ENCODE measurements at regions not wholly inside any gene's neighbourhood (a gene's known extent, or its start where the extent isn't known, plus 50 kb on each side); places are given as distances from the start of the nearest gene placed in this dataset.
A peak's percentile ranks its signal among the peaks of the same experiment; 100 is the strongest.
"Not testable (repeated sequence)": the region's sequence is repeated elsewhere in the genome, so short reads cannot be mapped to it uniquely, and the experiment has no call there.

DNA sequence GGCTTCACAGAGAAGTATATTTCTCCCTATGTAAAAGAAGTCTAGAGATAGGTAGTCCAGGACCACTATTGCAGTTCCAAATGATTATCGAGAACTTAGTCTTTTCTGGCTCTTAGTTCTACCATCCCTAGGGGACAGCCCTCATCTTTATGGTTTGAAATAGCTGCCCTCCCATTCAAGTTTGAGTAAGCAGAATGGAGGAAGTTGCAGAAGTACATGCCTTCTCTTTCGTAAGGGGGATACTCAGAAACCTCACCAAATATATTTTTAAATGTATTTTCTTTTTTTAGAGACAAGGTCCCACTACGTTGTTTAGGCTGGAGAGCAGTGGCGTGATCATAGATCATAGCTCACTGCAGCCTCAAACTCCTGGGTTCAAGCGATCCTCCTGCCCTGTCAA is 236.8 kb upstream of the RREB1 start:
- Histone ChIP-seq H3K4me1 (peaks cover 34 to 74% (median 65%) of the 10 kb centered on the region in 10 experiments), H3K27ac (peak overlapping the region in 10 of 11 experiments; percentile 35 to 83 (median 67); a peak in 19 of 22 replicates), H3K4me2 (peak overlapping the region; percentile 32 to 78 (median 63); a peak in 21 of 22 replicates), H3K27me3 (no peaks in the 10 kb centered on the region), H3K36me3 (no peaks in the 10 kb centered on the region), H3K9me3 (replicated peaks in 1 of 11) (peaks cover 0 to 8% (median 0%) of the 10 kb centered on the region in 11 experiments; a peak in 7 of 22 replicates), H3K4me3 (no peak overlapping the region; a peak in 1 of 20 replicates), H4K20me1 (no peaks in the 10 kb centered on the region), H3K9ac (peak overlapping the region in 6 of 11 experiments; percentile 13 to 50 (median 32); a peak in 8 of 22 replicates)
- peak in 6 of 11 experiments; percentile 36 to 82 (median 67); a peak in 7 of 22 replicates for TF ChIP-seq Cebpa-rat (IDR thresholded peaks at IDR 0.05)

DNA sequence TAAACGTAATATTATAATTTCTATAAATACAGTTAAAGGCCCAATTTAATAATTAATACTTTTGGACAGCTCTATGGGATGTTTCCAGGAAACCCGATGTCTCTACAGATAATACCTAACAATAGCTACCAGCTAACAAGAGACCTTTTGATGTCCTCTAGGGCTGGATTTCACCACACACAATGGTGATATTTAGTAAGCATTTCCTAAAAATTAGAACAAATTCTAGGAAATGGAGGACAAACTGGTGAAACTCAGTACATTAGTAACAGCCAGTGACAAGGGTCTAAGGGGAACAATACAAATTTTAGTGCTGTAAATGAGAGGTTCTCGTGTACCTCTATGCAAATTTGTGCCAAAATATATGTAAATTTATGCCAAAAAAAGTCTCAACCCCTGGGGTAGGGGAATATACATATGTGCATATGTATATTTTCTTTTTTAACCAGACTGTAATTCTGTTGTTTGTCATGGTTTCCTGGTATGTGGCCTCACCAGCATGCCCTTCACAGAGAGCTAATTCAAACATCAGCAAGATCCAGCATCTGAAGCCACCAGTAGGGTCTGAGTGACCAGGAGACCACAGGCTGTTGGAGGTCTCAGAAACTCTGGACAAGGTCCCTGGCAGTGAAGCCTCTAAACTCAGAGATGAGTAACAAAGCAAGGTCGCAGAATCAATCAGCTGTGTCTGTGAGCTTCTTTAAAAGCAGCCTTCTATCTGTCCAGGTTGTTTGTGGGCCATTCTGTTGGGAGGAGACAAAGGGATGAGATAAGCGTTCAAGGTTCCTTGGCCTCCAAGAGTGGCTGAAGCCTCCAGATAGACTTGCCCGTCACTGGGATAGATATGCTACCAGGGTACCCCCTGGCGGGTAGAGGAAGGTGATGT is 235.1 kb upstream of the RREB1 start:
- peak overlapping the region; percentile 44 to 81 (median 70); a peak in 21 of 22 replicates for H3K4me2 ChIP-seq

DNA sequence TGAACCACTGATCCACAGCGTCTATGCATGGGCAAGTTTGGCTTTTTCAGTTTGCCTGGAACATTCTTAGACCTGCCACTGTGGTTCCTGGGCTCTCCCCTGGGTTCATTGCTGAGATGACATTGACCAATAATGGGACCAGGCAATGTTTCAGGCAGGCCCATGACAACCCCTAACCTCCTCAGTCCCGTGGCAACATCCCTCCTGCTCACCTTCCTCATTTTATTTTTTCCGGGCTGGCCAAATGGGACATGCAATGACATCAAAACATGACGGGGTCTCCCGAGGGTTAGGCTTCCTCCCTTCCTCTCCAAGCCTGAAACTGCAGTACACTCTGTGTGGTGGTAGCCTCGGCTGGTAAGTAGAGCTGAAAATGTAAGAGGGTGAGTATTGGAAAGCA is 234.0 kb upstream of the RREB1 start:
- H3K27ac ChIP-seq, result peak overlapping the region in 8 of 11 experiments; percentile 6 to 83 (median 64); a peak in 16 of 22 replicates
- peak overlapping the region; percentile 44 to 81 (median 63) for H3K4me2 ChIP-seq
- no peaks in the 10 kb centered on the region for H3K27me3 ChIP-seq
- H4K20me1 ChIP-seq, result no peaks in the 10 kb centered on the region
- H3K4me3 ChIP-seq, result no peak overlapping the region
- peaks cover 0 to 8% (median 0%) of the 10 kb centered on the region in 11 experiments; a peak in 7 of 22 replicates for H3K9me3 ChIP-seq (replicated peaks in 1 of 11)
- TF ChIP-seq Cebpa-rat (IDR thresholded peaks at IDR 0.05), result no peak
- H3K9ac ChIP-seq, result peak overlapping the region in 3 of 11 experiments; percentile 1 to 23 (median 7); a peak in 5 of 22 replicates
- peaks cover 39 to 93% (median 74%) of the 10 kb centered on the region in 10 experiments for H3K4me1 ChIP-seq
- H3K36me3 ChIP-seq, result no peaks in the 10 kb centered on the region

More for the DNA sequence above, 235.1 kb upstream of the RREB1 start:
- H3K4me1 ChIP-seq, result peaks cover 34 to 90% (median 70%) of the 10 kb centered on the region in 10 experiments
- TF ChIP-seq Cebpa-rat (IDR thresholded peaks at IDR 0.05), result no peak
- H3K27me3 ChIP-seq, result no peaks in the 10 kb centered on the region
- peak overlapping the region in 9 of 11 experiments; percentile 4 to 83 (median 56); a peak in 15 of 22 replicates for H3K27ac ChIP-seq
- H3K9ac ChIP-seq, result no peak overlapping the region; a peak in 3 of 22 replicates
- no peaks in the 10 kb centered on the region for H4K20me1 ChIP-seq
- no peak overlapping the region for H3K4me3 ChIP-seq
- H3K9me3 ChIP-seq (replicated peaks in 1 of 11), result peaks cover 0 to 8% (median 0%) of the 10 kb centered on the region in 11 experiments; a peak in 7 of 22 replicates
- H3K36me3 ChIP-seq, result no peaks in the 10 kb centered on the region

DNA sequence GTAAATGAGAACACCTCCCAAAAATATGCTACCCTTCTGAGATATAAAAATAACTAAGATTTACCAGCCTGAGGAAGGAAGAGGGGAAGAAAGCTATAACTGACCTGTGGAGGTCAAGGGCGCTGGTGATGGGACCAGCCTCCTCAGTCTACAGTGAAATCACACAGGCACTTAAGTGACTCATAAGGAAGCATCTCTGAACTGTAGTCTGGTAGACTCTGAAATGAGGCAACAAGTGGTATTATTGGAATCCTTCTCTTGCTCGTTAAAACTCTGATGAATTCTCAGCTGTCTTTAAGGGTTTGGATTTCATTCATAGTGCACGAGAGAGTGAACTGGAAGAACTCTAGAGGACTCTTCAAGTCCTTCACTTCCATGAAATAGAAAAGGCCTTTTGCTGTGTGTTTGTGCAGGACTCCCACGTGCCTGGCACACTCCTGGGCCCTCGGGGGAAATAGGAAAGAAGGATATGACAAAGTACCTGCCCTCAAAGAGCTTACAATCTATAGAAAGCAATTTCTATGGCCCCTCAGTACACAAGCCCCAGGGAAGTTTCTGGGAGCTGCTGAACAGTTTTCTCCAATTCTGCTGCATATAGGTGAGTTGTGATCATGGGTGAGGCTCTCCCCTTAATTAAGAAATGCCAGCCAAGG is 231.8 kb upstream of the RREB1 start:
- no peak overlapping the region; a peak in 2 of 22 replicates for H3K9ac ChIP-seq
- H3K4me2 ChIP-seq, result peak overlapping the region in 6 of 11 experiments; percentile 4 to 62 (median 22); a peak in 9 of 22 replicates
- H3K27me3 ChIP-seq, result no peaks in the 10 kb centered on the region
- peaks cover 38 to 93% (median 68%) of the 10 kb centered on the region in 10 experiments for H3K4me1 ChIP-seq
- H3K4me3 ChIP-seq, result no peak overlapping the region
- TF ChIP-seq Cebpa-rat (IDR thresholded peaks at IDR 0.05), result no peak
- H3K27ac ChIP-seq, result peak overlapping the region in 5 of 11 experiments; percentile 29 to 65 (median 53); a peak in 8 of 22 replicates
- H4K20me1 ChIP-seq, result no peaks in the 10 kb centered on the region
- no peaks in the 10 kb centered on the region for H3K36me3 ChIP-seq
- H3K9me3 ChIP-seq (replicated peaks in 1 of 11), result peaks cover 0 to 11% (median 0%) of the 10 kb centered on the region in 11 experiments; a peak in 5 of 22 replicates

DNA sequence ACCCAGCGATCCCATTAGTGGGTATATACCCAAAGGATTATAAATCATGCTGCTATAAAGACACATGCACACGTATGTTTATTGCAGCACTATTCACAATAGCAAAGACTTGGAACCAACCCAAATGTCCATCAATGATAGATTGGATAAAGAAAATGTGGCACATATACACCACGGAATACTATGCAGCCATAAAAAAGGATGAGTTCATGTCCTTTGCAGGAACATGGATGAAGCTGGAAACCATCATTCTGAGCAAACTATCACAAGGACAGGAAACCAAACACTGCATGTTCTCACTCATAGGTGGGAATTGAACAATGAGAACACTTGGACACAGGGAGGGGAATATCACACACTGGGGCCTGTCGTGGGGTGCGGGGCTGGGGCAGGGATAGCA is 230.0 kb upstream of the RREB1 start:
- Histone ChIP-seq H3K9me3 (replicated peaks in 1 of 11) (peaks cover 0 to 11% (median 0%) of the 10 kb centered on the region in 11 experiments; a peak in 5 of 22 replicates), H3K27ac (0 out of 22 replicates have a peak overlapping the region, but pooled peaks of 1 of the 11 experiments have one; percentile 78), H3K4me1 (peaks cover 28 to 93% (median 51%) of the 10 kb centered on the region in 10 experiments)
- not testable (repeated sequence) for H3K9ac ChIP-seq, H4K20me1 ChIP-seq, H3K36me3 ChIP-seq, H3K4me2 ChIP-seq, H3K27me3 ChIP-seq, H3K4me3 ChIP-seq

DNA sequence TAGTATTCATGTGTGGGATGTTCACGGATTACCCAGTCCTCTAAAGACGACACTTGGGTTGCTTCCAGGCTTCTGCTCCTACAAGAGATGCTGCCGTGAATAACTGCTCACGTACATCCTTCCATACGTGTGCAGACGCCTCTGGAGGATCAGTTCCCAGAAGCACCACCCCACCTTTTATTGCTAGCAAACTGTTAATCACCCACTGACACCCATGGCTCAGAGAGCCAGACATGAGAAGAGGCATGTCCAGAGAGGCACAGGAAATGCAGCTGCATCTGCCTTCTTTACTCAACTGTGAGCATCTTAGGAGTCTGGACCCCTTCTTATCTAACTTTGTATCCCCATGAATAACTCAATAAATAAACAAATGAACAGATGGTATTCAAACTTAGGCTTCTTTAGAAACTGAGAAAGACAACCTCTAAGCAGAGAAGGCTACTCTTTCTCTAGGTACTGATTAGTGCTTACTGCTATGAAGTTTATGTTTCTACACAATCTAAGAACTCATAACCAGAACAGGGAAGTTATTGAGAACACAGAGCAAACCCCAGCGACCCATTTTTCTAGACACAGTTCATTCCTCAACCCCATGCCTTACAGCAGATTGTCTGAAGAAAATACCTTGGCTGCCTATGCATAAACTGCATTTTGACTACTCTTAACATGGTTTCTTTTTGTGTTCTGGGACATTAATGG is 228.7 kb upstream of the RREB1 start:
- H3K4me1 ChIP-seq, result peaks cover 16 to 91% (median 39%) of the 10 kb centered on the region in 10 experiments
- peaks cover 0 to 11% (median 0%) of the 10 kb centered on the region in 11 experiments; a peak in 5 of 22 replicates for H3K9me3 ChIP-seq (replicated peaks in 1 of 11)
- no peaks in the 10 kb centered on the region for H3K36me3 ChIP-seq
- H3K27ac ChIP-seq, result peak overlapping the region in 9 of 11 experiments; percentile 43 to 78 (median 60); a peak in 17 of 22 replicates
- no peaks in the 10 kb centered on the region for H3K27me3 ChIP-seq
- peak overlapping the region in 10 of 11 experiments; percentile 3 to 75 (median 50); a peak in 19 of 22 replicates for H3K4me2 ChIP-seq
- TF ChIP-seq Cebpa-rat (IDR thresholded peaks at IDR 0.05), result no peak
- no peaks in the 10 kb centered on the region for H4K20me1 ChIP-seq
- H3K9ac ChIP-seq, result peak overlapping the region in 5 of 11 experiments; percentile 6 to 53 (median 44); a peak in 8 of 22 replicates
- no peak overlapping the region for H3K4me3 ChIP-seq

DNA sequence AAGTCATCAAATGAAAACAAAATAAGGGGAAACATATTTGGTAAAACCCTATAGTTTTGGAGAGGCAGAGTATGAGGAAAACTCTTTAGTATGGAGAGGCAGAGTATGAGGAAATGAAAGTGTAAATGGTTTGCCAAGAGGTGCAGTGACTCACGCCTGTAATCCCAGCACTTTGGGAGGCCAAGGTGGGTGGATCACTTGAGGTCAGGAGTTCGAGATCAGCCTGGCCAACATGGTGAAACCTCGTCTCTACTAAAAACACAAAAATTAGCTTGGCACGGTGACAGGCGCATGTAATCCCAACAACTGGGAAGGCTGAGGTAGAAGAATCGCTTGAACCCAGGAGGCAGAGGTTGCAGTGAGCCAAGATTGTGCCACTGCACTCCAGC is 228.2 kb upstream of the RREB1 start:
- TF ChIP-seq Cebpa-rat (IDR thresholded peaks at IDR 0.05), result peak in 1 of 11 experiments; percentile 50; a peak in 2 of 22 replicates

More for the DNA sequence above, 228.2 kb upstream of the RREB1 start:
- not testable (repeated sequence) for H4K20me1 ChIP-seq, H3K27me3 ChIP-seq, H3K4me3 ChIP-seq, H3K36me3 ChIP-seq
- Histone ChIP-seq H3K9me3 (replicated peaks in 1 of 11) (peaks cover 0 to 11% (median 0%) of the 10 kb centered on the region in 11 experiments; a peak in 5 of 22 replicates), H3K27ac (peak overlapping the region in 9 of 11 experiments; percentile 46 to 78 (median 62); a peak in 17 of 22 replicates), H3K9ac (peak overlapping the region in 4 of 11 experiments; percentile 40 to 53 (median 46); a peak in 6 of 22 replicates), H3K4me2 (peak overlapping the region in 9 of 11 experiments; percentile 19 to 75 (median 53); a peak in 17 of 22 replicates), H3K4me1 (peaks cover 10 to 91% (median 33%) of the 10 kb centered on the region in 10 experiments)
